ENCODE measurements at regions not wholly inside any gene's neighbourhood (a gene's known extent, or its start where the extent isn't known, plus 50 kb on each side); places are given as distances from the start of the nearest gene placed in this dataset.
"Not testable (repeated sequence)": the region's sequence is repeated elsewhere in the genome, so short reads cannot be mapped to it uniquely, and the experiment has no call there.

GRCh38 chr13:53101883-53102282 is 73.3 kb downstream of the OLFM4 start:
- in situ Hi-C loops (cut with MboI; ENCODE audit: low pct_unique_long_range_greater_than_20kb, low sequenced_read_pairs, unreplicated experiment), result no loop called here
- DNase-seq (ENCODE audit: low spot score), result no peak
- no peak for TF ChIP-seq CTCF (IDR thresholded peaks at IDR 0.05; ENCODE audit: extremely low read depth, insufficient read depth, missing control alignments)

- in situ Hi-C loops (cut with MboI; ENCODE audit: low pct_unique_long_range_greater_than_20kb, low sequenced_read_pairs, unreplicated experiment), result no loop called here
- TF ChIP-seq CTCF (IDR thresholded peaks at IDR 0.05; ENCODE audit: extremely low read depth, insufficient read depth, missing control alignments), result no peak
Measured at GRCh38 chr13:53104136-53104535, 75.5 kb downstream of the OLFM4 start.

GRCh38 chr13:53105477-53105876 is 76.9 kb downstream of the OLFM4 start:
- TF ChIP-seq CTCF (IDR thresholded peaks at IDR 0.05; ENCODE audit: extremely low read depth, insufficient read depth, missing control alignments), result no peak
- DNase-seq (ENCODE audit: low spot score), result no peak
- in situ Hi-C loops (cut with MboI; ENCODE audit: low pct_unique_long_range_greater_than_20kb, low sequenced_read_pairs, unreplicated experiment), result no loop called here

More at GRCh38 chr13:53104136-53104535, 75.5 kb downstream of the OLFM4 start:
- DNase-seq (ENCODE audit: low spot score), result no peak

- no peak for TF ChIP-seq CTCF (IDR thresholded peaks at IDR 0.05; ENCODE audit: extremely low read depth, insufficient read depth, missing control alignments)
- no peak for DNase-seq (ENCODE audit: low spot score)
Measured at GRCh38 chr13:53105890-53106289, 77.3 kb downstream of the OLFM4 start.

GRCh38 chr13:53110181-53110580 is 81.6 kb downstream of the OLFM4 start:
- DNase-seq (ENCODE audit: low spot score), result no peak
- in situ Hi-C loops (cut with MboI; ENCODE audit: low pct_unique_long_range_greater_than_20kb, low sequenced_read_pairs, unreplicated experiment), result no loop called here
- no peak for TF ChIP-seq CTCF (IDR thresholded peaks at IDR 0.05; ENCODE audit: extremely low read depth, insufficient read depth, missing control alignments)

More at GRCh38 chr13:53105890-53106289, 77.3 kb downstream of the OLFM4 start:
- in situ Hi-C loops (cut with MboI; ENCODE audit: low pct_unique_long_range_greater_than_20kb, low sequenced_read_pairs, unreplicated experiment), result no loop called here

GRCh38 chr13:53110614-53111013 is 82.0 kb downstream of the OLFM4 start:
- in situ Hi-C loops (cut with MboI; ENCODE audit: low pct_unique_long_range_greater_than_20kb, low sequenced_read_pairs, unreplicated experiment), result no loop called here
- no peak for DNase-seq (ENCODE audit: low spot score)
- no peak for TF ChIP-seq CTCF (IDR thresholded peaks at IDR 0.05; ENCODE audit: extremely low read depth, insufficient read depth, missing control alignments)

GRCh38 chr13:53112522-53112921 is 83.9 kb downstream of the OLFM4 start:
- DNase-seq (ENCODE audit: low spot score), result no peak
- no peak for TF ChIP-seq CTCF (IDR thresholded peaks at IDR 0.05; ENCODE audit: extremely low read depth, insufficient read depth, missing control alignments)
- in situ Hi-C loops (cut with MboI; ENCODE audit: low pct_unique_long_range_greater_than_20kb, low sequenced_read_pairs, unreplicated experiment), result no loop called here

GRCh38 chr13:53117048-53117447 is 88.4 kb downstream of the OLFM4 start:
- in situ Hi-C loops (cut with MboI; ENCODE audit: low pct_unique_long_range_greater_than_20kb, low sequenced_read_pairs, unreplicated experiment); DNase-seq (ENCODE audit: low spot score): not testable (repeated sequence)

All from GM13977 (cell line).